ENCODE measurements at regions not wholly inside any gene's neighbourhood (a gene's known extent, or its start where the extent isn't known, plus 50 kb on each side); places are given as distances from the start of the nearest gene placed in this dataset.

DNA sequence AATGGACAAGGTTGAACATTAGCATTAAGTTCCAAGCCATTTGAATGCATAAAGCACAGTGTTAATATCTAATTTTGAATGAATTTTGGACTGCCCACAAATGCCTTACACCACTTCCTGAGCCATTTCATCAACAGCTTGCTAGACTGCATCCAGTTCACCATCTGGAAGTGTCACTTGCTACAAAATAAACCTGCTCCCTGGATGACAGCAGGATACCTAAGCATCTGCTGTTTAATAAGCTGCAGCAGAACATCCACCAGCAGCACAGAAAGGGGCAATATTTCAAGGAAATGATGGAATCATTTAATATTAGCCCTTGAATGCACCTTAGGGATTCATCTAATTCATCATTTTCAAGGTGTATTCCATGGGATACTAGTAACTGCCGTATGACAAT, 76.6 kb upstream of the PCDH9 start:
- H3K4me3 ChIP-seq (ENCODE audit: low read depth, low read length, poor library complexity, severe bottlenecking): no peak overlapping the region
- no peaks in the 10 kb centered on the region for H3K4me1 ChIP-seq (ENCODE audit: insufficient read depth, low read length, poor library complexity, severe bottlenecking)
- no peak overlapping the region for H3K27ac ChIP-seq (ENCODE audit: low read depth, low read length, poor library complexity, severe bottlenecking)
- POLR2A ChIA-PET (ENCODE audit: low non-redundant PET): no interaction called here
- BruUV-seq (replicated peaks): no TSS peak
- DNase-seq (ENCODE audit: low spot score): no peak
- no peaks in the 10 kb centered on the region for H3K36me3 ChIP-seq (ENCODE audit: insufficient read depth, low read length, poor library complexity, severe bottlenecking)
- no peak for TF ChIP-seq EZH2 (IDR thresholded peaks at IDR 0.05; ENCODE audit: borderline replicate concordance, low read depth, low read length, poor library complexity, severe bottlenecking)
- TF ChIP-seq, protein P1, sequence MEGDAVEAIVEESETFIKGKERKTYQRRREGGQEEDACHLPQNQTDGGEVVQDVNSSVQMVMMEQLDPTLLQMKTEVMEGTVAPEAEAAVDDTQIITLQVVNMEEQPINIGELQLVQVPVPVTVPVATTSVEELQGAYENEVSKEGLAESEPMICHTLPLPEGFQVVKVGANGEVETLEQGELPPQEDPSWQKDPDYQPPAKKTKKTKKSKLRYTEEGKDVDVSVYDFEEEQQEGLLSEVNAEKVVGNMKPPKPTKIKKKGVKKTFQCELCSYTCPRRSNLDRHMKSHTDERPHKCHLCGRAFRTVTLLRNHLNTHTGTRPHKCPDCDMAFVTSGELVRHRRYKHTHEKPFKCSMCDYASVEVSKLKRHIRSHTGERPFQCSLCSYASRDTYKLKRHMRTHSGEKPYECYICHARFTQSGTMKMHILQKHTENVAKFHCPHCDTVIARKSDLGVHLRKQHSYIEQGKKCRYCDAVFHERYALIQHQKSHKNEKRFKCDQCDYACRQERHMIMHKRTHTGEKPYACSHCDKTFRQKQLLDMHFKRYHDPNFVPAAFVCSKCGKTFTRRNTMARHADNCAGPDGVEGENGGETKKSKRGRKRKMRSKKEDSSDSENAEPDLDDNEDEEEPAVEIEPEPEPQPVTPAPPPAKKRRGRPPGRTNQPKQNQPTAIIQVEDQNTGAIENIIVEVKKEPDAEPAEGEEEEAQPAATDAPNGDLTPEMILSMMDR (conservative IDR thresholded peaks at IDR 0.05; ENCODE audit: low read depth, low read length): no peak
- CTCF ChIA-PET: no interaction called here
- H3K9me3 ChIP-seq (ENCODE audit: low read depth, low read length, poor library complexity, severe bottlenecking): no peaks in the 10 kb centered on the region
- no peaks in the 10 kb centered on the region for H3K27me3 ChIP-seq (replicated peaks; ENCODE audit: insufficient read depth, low read depth, low read length, poor library complexity)
- intact Hi-C loops (cut with micrococcal nuclease; ENCODE audit: unreplicated experiment): no loop called here

DNA sequence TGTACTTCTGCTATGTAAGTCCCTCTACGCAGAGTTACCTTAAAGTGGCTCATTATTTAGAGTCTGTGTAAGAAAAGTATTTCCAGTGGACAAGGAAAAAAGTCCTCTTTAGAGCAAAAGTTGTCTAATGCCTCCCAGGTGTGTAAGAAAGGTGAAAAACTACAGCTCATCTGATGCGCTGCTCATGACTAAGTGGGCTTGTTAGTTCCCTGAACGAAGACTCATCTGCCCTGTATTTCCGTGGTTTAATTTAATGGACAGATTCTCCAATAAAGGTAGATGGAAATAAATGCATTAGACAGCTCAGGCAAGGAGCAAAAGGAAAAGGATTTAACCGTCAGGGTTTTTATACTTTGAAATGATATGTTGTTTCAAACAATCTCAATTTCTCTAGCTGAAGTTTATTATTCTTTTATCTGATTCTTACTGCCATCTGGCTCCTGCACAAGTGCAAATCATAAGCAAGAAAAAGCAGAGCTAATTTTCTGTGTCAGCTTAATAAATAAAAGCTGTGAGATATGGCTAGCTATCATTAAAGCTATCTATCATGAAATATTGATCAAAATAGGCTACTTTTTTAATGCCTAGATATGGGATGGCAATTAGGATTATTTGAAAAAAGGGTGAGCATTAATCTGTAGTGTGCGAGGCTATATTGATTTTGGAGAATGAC, 73.7 kb upstream of the PCDH9 start:
- intact Hi-C loops (cut with micrococcal nuclease; ENCODE audit: unreplicated experiment): no loop called here
- TF ChIP-seq EZH2 (IDR thresholded peaks at IDR 0.05; ENCODE audit: borderline replicate concordance, low read depth, low read length, poor library complexity, severe bottlenecking): no peak
- TF ChIP-seq, protein P1 (conservative IDR thresholded peaks at IDR 0.05; ENCODE audit: low read depth, low read length): no peak
- no TSS peak for BruUV-seq (replicated peaks)
- H3K27me3 ChIP-seq (replicated peaks; ENCODE audit: insufficient read depth, low read depth, low read length, poor library complexity): no peaks in the 10 kb centered on the region
- no peaks in the 10 kb centered on the region for H3K4me1 ChIP-seq (ENCODE audit: insufficient read depth, low read length, poor library complexity, severe bottlenecking)
- no peak for DNase-seq (ENCODE audit: low spot score)
- H3K4me3 ChIP-seq (ENCODE audit: low read depth, low read length, poor library complexity, severe bottlenecking): no peak overlapping the region
- no peak overlapping the region for H3K27ac ChIP-seq (ENCODE audit: low read depth, low read length, poor library complexity, severe bottlenecking)
- no peaks in the 10 kb centered on the region for H3K36me3 ChIP-seq (ENCODE audit: insufficient read depth, low read length, poor library complexity, severe bottlenecking)
- H3K9me3 ChIP-seq (ENCODE audit: low read depth, low read length, poor library complexity, severe bottlenecking): no peaks in the 10 kb centered on the region
- ChIA-PET CTCF (interaction anchor here (0.7 kb wide), 1 partner anchor 955 kb away, joined by 4 read pairs; no protein-coding TSS in a partner anchor), POLR2A (ENCODE audit: low non-redundant PET) (no interaction called here)

DNA sequence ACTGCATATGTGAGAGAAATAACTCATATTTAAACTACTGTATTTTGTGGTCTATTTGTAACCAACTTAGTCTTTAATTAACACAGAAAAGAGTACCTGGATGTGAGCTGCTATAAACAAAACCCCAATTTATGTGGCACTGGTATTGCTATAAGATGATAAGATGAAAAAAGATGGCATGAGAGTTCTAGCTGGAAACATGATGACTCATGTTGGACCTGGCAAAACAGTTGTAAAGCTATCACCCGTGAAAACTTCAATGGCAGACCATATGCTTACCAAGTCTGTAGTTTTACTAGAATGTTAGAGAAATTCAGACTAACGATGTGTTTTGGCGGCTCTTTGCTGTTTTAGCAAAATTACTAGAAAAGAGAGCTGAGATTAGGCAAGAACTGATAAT, 69.6 kb upstream of the PCDH9 start:
- ChIA-PET POLR2A (ENCODE audit: low non-redundant PET) (no interaction called here), CTCF (no interaction called here)
- H3K4me1 ChIP-seq (ENCODE audit: insufficient read depth, low read length, poor library complexity, severe bottlenecking): no peaks in the 10 kb centered on the region
- no peak for TF ChIP-seq EZH2 (IDR thresholded peaks at IDR 0.05; ENCODE audit: borderline replicate concordance, low read depth, low read length, poor library complexity, severe bottlenecking)
- TF ChIP-seq, protein P1 (conservative IDR thresholded peaks at IDR 0.05; ENCODE audit: low read depth, low read length): no peak
- no peak overlapping the region for H3K27ac ChIP-seq (ENCODE audit: low read depth, low read length, poor library complexity, severe bottlenecking)
- no peak for DNase-seq (ENCODE audit: low spot score)
- no TSS peak for BruUV-seq (replicated peaks)
- no peaks in the 10 kb centered on the region for H3K9me3 ChIP-seq (ENCODE audit: low read depth, low read length, poor library complexity, severe bottlenecking)
- H3K27me3 ChIP-seq (replicated peaks; ENCODE audit: insufficient read depth, low read depth, low read length, poor library complexity): no peaks in the 10 kb centered on the region
- no peaks in the 10 kb centered on the region for H3K36me3 ChIP-seq (ENCODE audit: insufficient read depth, low read length, poor library complexity, severe bottlenecking)
- intact Hi-C loops (cut with micrococcal nuclease; ENCODE audit: unreplicated experiment): no loop called here
- no peak overlapping the region for H3K4me3 ChIP-seq (ENCODE audit: low read depth, low read length, poor library complexity, severe bottlenecking)

Data from A673 (cell line).